Kidney (tissue), 13 donors: ENCODE measurements at regions not wholly inside any gene's neighbourhood (a gene's known extent, or its start where the extent isn't known, plus 50 kb on each side); places are given as distances from the start of the nearest gene placed in this dataset.

ENCODE experiments used
- DNase-seq, 5 donors: peaks; one replicate each; pipeline ENCODE4 v3.0.0-alpha.2; 2013 to 2020
- FAIRE-seq: peaks from 2 replicates; lab custom pipeline; 2012; peaks lifted over from hg19 to GRCh38; lab: Jason Lieb, UNC
- H3K27ac ChIP-seq, 2 donors: one replicate each; pipeline ENCODE4 v1.7.0; 2013; ENCODE audit warnings: low read depth in 2 of 2, low read length in 2 of 2, inconsistent platforms in 1 of 2
- H3K27me3 ChIP-seq: one replicate; pipeline ENCODE4 v1.7.1; 2013; ENCODE audit warnings: low read length, inconsistent platforms; ENCODE audit not compliant: control insufficient read depth, insufficient read depth
- H3K36me3 ChIP-seq, 3 donors: one replicate each; pipeline versions ENCODE4 v1.7.0 to v1.7.1; 2013; ENCODE audit warnings: low read length in 3 of 3, control low read depth in 1 of 3, inconsistent platforms in 1 of 3; ENCODE audit not compliant: insufficient read depth in 3 of 3, control insufficient read depth in 2 of 3
- H3K4me1 ChIP-seq, 3 donors: one replicate each; pipeline versions ENCODE4 v1.7.0 to v1.7.1; 2013; ENCODE audit warnings: low read length in 3 of 3, inconsistent platforms in 1 of 3, low read depth in 1 of 3; ENCODE audit not compliant: control insufficient read depth in 2 of 3, insufficient read depth in 2 of 3
- H3K4me3 ChIP-seq, 3 donors: one replicate each; pipeline versions ENCODE4 v1.7.0 to v1.8.1; 2013; ENCODE audit warnings: low read length in 3 of 3, control low read depth in 1 of 3, inconsistent platforms in 1 of 3
- H3K9ac ChIP-seq, 3 donors: one replicate each; pipeline versions ENCODE4 v1.7.0 to v1.7.1; 2013; ENCODE audit warnings: low read length in 3 of 3, control low read depth in 1 of 3, inconsistent platforms in 1 of 3
- H3K9me3 ChIP-seq, 3 donors: one replicate each; pipeline versions ENCODE4 v1.7.0 to v1.7.1; 2013; ENCODE audit warnings: low read length in 3 of 3, control low read depth in 1 of 3, inconsistent platforms in 1 of 3; ENCODE audit not compliant: control insufficient read depth in 2 of 3, insufficient read depth in 1 of 3
- CTCF ChIP-seq: IDR thresholded peaks from 3 replicates; pipeline ENCODE4 v1.5.1; 2012; ENCODE audit warnings: mild to moderate bottlenecking, moderate library complexity, borderline replicate concordance; ENCODE audit not compliant: insufficient read depth; ENCODE audit errors: extremely low read depth
- intact Hi-C: fragments of 100-400 bp; cut with DNase I; formaldehyde crosslinking; loops from one replicate; pipeline ENCODE4 v1.11.1; 2022
- donor health status: control.
- donor health status: control.
- donor health status: control.
- donor health status: control.
- donor health status: control.
- donor health status: DM: yes; HTN: yes; CAD: no.
- donor health status: Normal renal cell carcinoma (clear cell type).

DNA sequence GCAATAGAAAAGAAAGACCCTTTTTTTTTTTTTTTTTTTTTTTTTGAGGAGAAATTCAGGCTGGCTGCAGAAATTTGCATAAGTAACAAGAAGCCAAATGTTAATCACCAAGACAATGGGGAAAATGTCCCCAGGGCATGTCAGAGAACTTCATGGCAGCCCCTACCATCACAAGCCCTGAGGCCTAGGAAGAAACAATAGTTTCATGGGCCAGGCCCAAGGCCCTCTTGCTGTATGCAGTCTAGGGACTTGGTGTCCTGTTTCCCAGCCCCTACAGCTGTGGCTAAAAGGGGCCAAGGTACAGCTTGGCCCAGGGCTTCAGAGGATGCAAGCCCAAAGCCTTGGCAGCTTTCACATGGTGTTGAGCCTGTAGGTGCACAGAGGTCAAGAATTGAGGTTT lies 88.4 kb upstream of the TPP2 start:
- Histone ChIP-seq H3K27ac (no peak overlapping the region), H3K9ac (no peak overlapping the region), H3K4me1 (no peaks in the 10 kb centered on the region), H3K9me3 (no peaks in the 10 kb centered on the region), H3K36me3 (no peaks in the 10 kb centered on the region), H3K27me3 (no peaks in the 10 kb centered on the region), H3K4me3 (no peak overlapping the region)
- DNase-seq (no peak), FAIRE-seq (no peak)
- intact Hi-C loops = no loop called here
- no peak for TF ChIP-seq CTCF

- Histone ChIP-seq H3K9ac (no peak overlapping the region), H3K27me3 (no peaks in the 10 kb centered on the region), H3K36me3 (no peaks in the 10 kb centered on the region), H3K4me3 (no peak overlapping the region), H3K9me3 (no peaks in the 10 kb centered on the region), H3K27ac (no peak overlapping the region), H3K4me1 (no peaks in the 10 kb centered on the region)
- no peak for TF ChIP-seq CTCF
- FAIRE-seq = no peak
- DNase-seq = no peak
- intact Hi-C loops = no loop called here
Observed at GRCh38 chr13:102504002-102504401, 92.8 kb upstream of the TPP2 start.

DNA sequence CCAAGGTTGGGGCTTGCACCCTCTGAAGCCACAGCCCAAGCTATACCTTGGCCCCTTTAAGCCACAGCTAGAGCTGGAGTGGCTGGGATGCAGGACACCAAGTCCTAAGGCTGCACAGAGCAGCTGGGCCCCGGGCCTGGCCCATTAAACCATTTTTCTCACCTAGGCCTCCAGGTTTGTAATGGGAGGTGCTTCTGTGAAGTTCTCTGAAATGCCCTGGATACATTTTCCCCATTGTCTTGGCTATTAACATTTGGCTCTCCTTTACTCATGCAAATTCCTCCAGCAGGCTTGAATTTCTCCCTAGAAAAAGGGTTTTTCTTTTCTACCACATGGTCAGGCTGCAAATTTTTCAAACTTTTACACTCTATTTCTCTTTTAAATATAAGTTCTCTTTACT lies 93.8 kb upstream of the FGF14 start:
- no peaks in the 10 kb centered on the region for H3K36me3 ChIP-seq
- intact Hi-C loops = no loop called here
- DNase-seq (no peak), FAIRE-seq (no peak)
- no peaks in the 10 kb centered on the region for H3K4me1 ChIP-seq
- no peaks in the 10 kb centered on the region for H3K27me3 ChIP-seq
- TF ChIP-seq CTCF = no peak
- H3K4me3 ChIP-seq = no peak overlapping the region
- H3K27ac ChIP-seq = no peak overlapping the region
- H3K9ac ChIP-seq = no peak overlapping the region
- H3K9me3 ChIP-seq = no peaks in the 10 kb centered on the region

- Histone ChIP-seq H3K4me1 (no peaks in the 10 kb centered on the region), H3K9me3 (no peaks in the 10 kb centered on the region), H3K36me3 (no peaks in the 10 kb centered on the region), H3K27me3 (no peaks in the 10 kb centered on the region), H3K4me3 (no peak overlapping the region), H3K9ac (no peak overlapping the region), H3K27ac (no peak overlapping the region)
- DNase-seq (no peak), FAIRE-seq (no peak)
- TF ChIP-seq CTCF = no peak
- intact Hi-C loops = no loop called here
Observed at GRCh38 chr13:102487330-102487729, 85.5 kb upstream of the FGF14 start.
